ENCODE measurements at regions not wholly inside any gene's neighbourhood (a gene's known extent, or its start where the extent isn't known, plus 50 kb on each side); places are given as distances from the start of the nearest gene placed in this dataset.

GRCh38 chr10:14408139-14408538, 77.4 kb upstream of the FRMD4A start:
- TF ChIP-seq MAX (IDR thresholded peaks at IDR 0.05; ENCODE audit: low read depth) (no peak), JUND (IDR thresholded peaks at IDR 0.05) (no peak), TAF1 (IDR thresholded peaks at IDR 0.05; ENCODE audit: borderline replicate concordance, low read depth, low read length) (no peak), ZBTB33 (IDR thresholded peaks at IDR 0.05; ENCODE audit: borderline replicate concordance, low read depth) (no peak), POLR2AphosphoS5 (IDR thresholded peaks at IDR 0.05; ENCODE audit: low read depth, low read length) (no peak), CTCF (IDR thresholded peaks at IDR 0.05) (no peak), YY1 (IDR thresholded peaks at IDR 0.05; ENCODE audit: low read depth) (no peak)

Data from SK-N-SH (cell line).